H1 (cell line): ENCODE measurements at regions not wholly inside any gene's neighbourhood (a gene's known extent, or its start where the extent isn't known, plus 50 kb on each side); places are given as distances from the start of the nearest gene placed in this dataset.

ENCODE experiments used
- CTCF ChIA-PET: fragments of 300-600 bp; sonication (Branson Sonifier 250); formaldehyde crosslinking; loops from one replicate; lab custom pipeline; 2021; ENCODE audit not compliant: partially characterized antibody; lab: Charles Lee
- POLR2A ChIA-PET: fragments of 300-600 bp; sonication (Branson Sonifier 250); formaldehyde crosslinking; loops from one replicate; lab custom pipeline; 2021; ENCODE audit warnings: inconsistent platforms; ENCODE audit not compliant: partially characterized antibody; lab: Charles Lee
- DNase-seq, 2 experiments: peaks; one replicate each; pipeline versions ENCODE4 v3.0.0 to v3.0.0-alpha.2; 2010 to 2022; ENCODE audit warnings: low spot score in 2 of 2, low read depth in 1 of 2, mixed read lengths in 1 of 2
- FAIRE-seq: peaks from 2 replicates; lab custom pipeline; 2011; peaks lifted over from hg19 to GRCh38; lab: Jason Lieb, UNC
- H2AFZ ChIP-seq: 2 replicates; pipeline ENCODE4 v1.8.1; 2012; ENCODE audit warnings: low read length, inconsistent platforms
- H2AK5ac ChIP-seq: 2 replicates; pipeline ENCODE4 v1.6.1; 2013; ENCODE audit warnings: low read depth, low read length
- H2BK120ac ChIP-seq: replicated peaks from 2 replicates; pipeline ENCODE3; 2013; ENCODE audit warnings: low read depth, low read length, inconsistent platforms
- H2BK12ac ChIP-seq: 2 replicates; pipeline ENCODE4 v1.6.1; 2013; ENCODE audit warnings: low read depth, low read length
- H2BK15ac ChIP-seq: 2 replicates; pipeline ENCODE4 v1.6.1; 2013; ENCODE audit warnings: low read length
- H2BK20ac ChIP-seq: 2 replicates; pipeline ENCODE4 v1.6.1; 2013; ENCODE audit warnings: low read length
- H2BK5ac ChIP-seq: 2 replicates; pipeline ENCODE4 v1.6.1; 2013; ENCODE audit warnings: low read depth, low read length
- H3K14ac ChIP-seq: 2 replicates; pipeline ENCODE4 v1.6.1; 2013; ENCODE audit warnings: inconsistent platforms; ENCODE audit not compliant: insufficient read length
- H3K18ac ChIP-seq: 2 replicates; pipeline ENCODE4 v1.6.1; 2013; ENCODE audit warnings: low read length; ENCODE audit errors: extremely low read depth
- H3K23ac ChIP-seq: 2 replicates; pipeline ENCODE4 v1.6.1; 2013; ENCODE audit warnings: inconsistent platforms; ENCODE audit not compliant: insufficient read length
- H3K23me2 ChIP-seq: 2 replicates; pipeline ENCODE4 v1.6.1; 2013; ENCODE audit warnings: low read depth, low read length
- H3K27ac ChIP-seq: 2 replicates; pipeline ENCODE4 v1.6.1; 2011; ENCODE audit warnings: low read depth, low read length, inconsistent platforms
- H3K27me3 ChIP-seq, 4 experiments: replicated peaks in 1 of 4; 1 replicate in 1 of 4; 2 replicates in 3 of 4; pipeline versions ENCODE4 v1.6.1 to v1.8.1; 2011 to 2013; ENCODE audit warnings: low read length in 3 of 4, mild to moderate bottlenecking in 3 of 4, inconsistent platforms in 2 of 4, mixed read lengths in 2 of 4, moderate library complexity in 1 of 4; ENCODE audit not compliant: control insufficient read depth in 3 of 4, insufficient read depth in 3 of 4; ENCODE audit errors: extremely low read depth in 1 of 4
- H3K36me3 ChIP-seq, 4 experiments: 2 replicates each; pipeline versions ENCODE4 v1.6.1 to v1.8.1; 2011 to 2013; ENCODE audit warnings: mild to moderate bottlenecking in 4 of 4, low read length in 3 of 4, moderate library complexity in 2 of 4, control low read depth in 1 of 4, inconsistent platforms in 1 of 4; ENCODE audit not compliant: insufficient read depth in 4 of 4, control insufficient read depth in 2 of 4
- H3K4ac ChIP-seq: replicated peaks from 2 replicates; pipeline ENCODE3; 2013; ENCODE audit warnings: low read length, low read depth, mixed read lengths, inconsistent platforms; ENCODE audit not compliant: insufficient read length
- H3K4me1 ChIP-seq, 4 experiments: replicated peaks in 1 of 4; 1 replicate in 1 of 4; 2 replicates in 3 of 4; pipeline versions ENCODE4 v1.6.1 to v1.8.1; 2011 to 2013; ENCODE audit warnings: low read length in 3 of 4, inconsistent platforms in 2 of 4, mixed read lengths in 1 of 4; ENCODE audit not compliant: insufficient read depth in 4 of 4, control insufficient read depth in 3 of 4
- H3K4me2 ChIP-seq, 2 experiments: 2 replicates each; pipeline versions ENCODE4 v1.6.1 to v1.8.1; 2011 to 2013; ENCODE audit warnings: low read depth in 2 of 2, low read length in 2 of 2, control low read depth in 1 of 2, inconsistent platforms in 1 of 2, mild to moderate bottlenecking in 1 of 2; ENCODE audit not compliant: insufficient read depth in 1 of 2
- H3K4me3 ChIP-seq, 4 experiments: fragments of 200-600, 300-600 bp in 1 of 4; sonication (generic), shearing (Covaris generic), sonication (Bioruptor Twin) in 1 of 4; 2 replicates each; pipeline versions ENCODE4 v1.5.1 to v1.8.1; 2011 to 2016; ENCODE audit warnings: low read length in 4 of 4, low read depth in 3 of 4, control low read depth in 2 of 4, inconsistent platforms in 2 of 4, mild to moderate bottlenecking in 2 of 4, mixed read lengths in 1 of 4, moderate library complexity in 1 of 4; ENCODE audit not compliant: insufficient read depth in 2 of 4; ENCODE audit errors: extremely low read depth in 1 of 4
- H3K56ac ChIP-seq: replicated peaks from 2 replicates; pipeline ENCODE3; 2013; ENCODE audit warnings: low read depth, mild to moderate bottlenecking, mixed read lengths, low read length, inconsistent platforms; ENCODE audit not compliant: insufficient read length
- H3K79me1 ChIP-seq: 2 replicates; pipeline ENCODE4 v1.6.1; 2013; ENCODE audit warnings: low read depth, low read length, control low read depth
- H3K79me2 ChIP-seq, 2 experiments: 2 replicates each; pipeline versions ENCODE4 v1.6.1 to v1.8.1; 2012 to 2013; ENCODE audit warnings: low read length in 2 of 2, mild to moderate bottlenecking in 2 of 2, inconsistent platforms in 1 of 2; ENCODE audit not compliant: insufficient read depth in 2 of 2, control insufficient read depth in 1 of 2
- H3K9ac ChIP-seq, 4 experiments: replicated peaks in 1 of 4; 1 replicate in 1 of 4; 2 replicates in 3 of 4; pipeline versions ENCODE4 v1.6.1 to v1.8.1; 2011 to 2013; ENCODE audit warnings: low read depth in 3 of 4, low read length in 3 of 4, control low read depth in 2 of 4, mild to moderate bottlenecking in 2 of 4, moderate library complexity in 2 of 4, inconsistent platforms in 1 of 4; ENCODE audit errors: extremely low read depth in 1 of 4
- H3K9me3 ChIP-seq, 2 experiments: 2 replicates each; pipeline versions ENCODE4 v1.6.1 to v1.8.1; 2012 to 2013; ENCODE audit warnings: mild to moderate bottlenecking in 2 of 2, moderate library complexity in 2 of 2, control low read depth in 1 of 2, inconsistent platforms in 1 of 2, low read depth in 1 of 2, low read length in 1 of 2, mixed read lengths in 1 of 2; ENCODE audit not compliant: insufficient read depth in 2 of 2
- H4K20me1 ChIP-seq, 2 experiments: replicated peaks in 1 of 2; 2 replicates each; pipeline versions ENCODE3 to v1.8.1; 2011 to 2013; ENCODE audit warnings: inconsistent platforms in 2 of 2, low read length in 2 of 2, mild to moderate bottlenecking in 1 of 2; ENCODE audit not compliant: insufficient read depth in 2 of 2, control insufficient read depth in 1 of 2
- H4K5ac ChIP-seq: 2 replicates; pipeline ENCODE4 v1.6.1; 2013; ENCODE audit warnings: low read length, low read depth, mixed read lengths, inconsistent platforms; ENCODE audit not compliant: insufficient read length
- H4K8ac ChIP-seq: 2 replicates; pipeline ENCODE4 v1.8.0; 2013; ENCODE audit warnings: mild to moderate bottlenecking, moderate library complexity, low read length, inconsistent platforms; ENCODE audit not compliant: insufficient read depth; ENCODE audit errors: extremely low read depth
- H4K91ac ChIP-seq: replicated peaks from 2 replicates; pipeline ENCODE3; 2013; ENCODE audit warnings: low read length, mixed read lengths, inconsistent platforms; ENCODE audit not compliant: insufficient read length
- CHD1 ChIP-seq: IDR thresholded peaks from 2 replicates; pipeline ENCODE4 v1.6.1; 2012; ENCODE audit warnings: low read depth, low read length, improper control_type of control experiment
- CHD2 ChIP-seq: IDR thresholded peaks from 2 replicates; pipeline ENCODE4 v1.6.1; 2012; ENCODE audit warnings: low read length, improper control_type of control experiment
- NRF1 ChIP-seq: IDR thresholded peaks from 2 replicates; pipeline ENCODE4 v1.6.1; 2011; ENCODE audit warnings: mild to moderate bottlenecking, low read depth, low read length, improper control_type of control experiment
- WGBS, 2 experiments: shearing (Covaris generic) in 1 of 2; methylation state at CpG; one replicate each; pipeline versions ENCODE4 v1.1.6 to v1.1.7; 2013 to 2015; ENCODE audit warnings: low lambda C conversion rate in 2 of 2, mixed read lengths in 2 of 2, inconsistent platforms in 1 of 2, low coverage in 1 of 2, missing lambda C conversion rate in 1 of 2; ENCODE audit not compliant: insufficient replicate concordance in 2 of 2, insufficient coverage in 1 of 2, insufficient read length in 1 of 2; ENCODE audit errors: extremely low coverage in 1 of 2, missing lambda C conversion rate in 1 of 2; 5-methylcytosine and 5-hydroxymethylcytosine counted together
- TF ChIP-seq, protein P1 (sequence below): IDR thresholded peaks from 2 replicates; pipeline ENCODE4 v1.6.1; 2011; ENCODE audit warnings: low read length, improper control_type of control experiment

DNA sequence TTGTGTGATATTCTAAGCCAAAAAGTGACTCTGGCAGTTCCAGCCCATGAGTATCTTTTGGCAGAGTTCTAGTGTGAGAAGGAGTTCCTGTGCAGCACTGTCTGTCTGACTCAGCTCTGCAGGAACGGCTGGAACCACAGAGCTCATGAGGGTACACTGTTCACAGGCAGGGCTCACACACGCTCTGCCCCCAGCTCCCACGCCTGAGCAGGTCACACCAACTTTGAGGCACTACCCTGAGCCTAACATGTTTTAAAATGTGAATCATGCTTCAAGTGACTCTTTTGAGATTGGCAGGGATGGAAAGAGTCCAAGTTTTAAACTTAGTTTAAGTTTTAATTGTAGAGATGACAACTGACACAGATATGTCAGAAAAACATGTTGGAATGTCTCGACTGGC is 1203.3 kb downstream of the UQCRFS1 start (continued):
- TF ChIP-seq CHD2: no peak

DNA sequence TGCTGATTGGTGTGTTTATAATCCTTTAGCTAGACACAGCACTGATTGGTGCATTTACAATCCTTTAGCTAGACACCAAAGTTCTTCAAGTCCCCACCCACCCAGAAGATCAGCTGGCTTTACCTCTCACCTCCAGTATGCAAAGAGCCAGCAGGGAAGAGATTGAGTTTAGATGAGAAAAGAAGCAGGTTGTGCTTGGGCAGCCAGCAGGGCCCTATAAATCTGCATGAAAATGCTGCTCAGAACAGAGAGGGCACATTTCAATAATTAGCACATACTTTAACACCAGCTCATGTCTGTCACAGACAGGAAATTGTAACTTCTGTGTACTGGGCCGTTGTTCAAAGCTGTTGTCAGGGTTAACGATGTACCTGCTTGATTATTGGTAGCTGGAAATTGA is 1204.3 kb downstream of the UQCRFS1 start:
- no peak overlapping the region for H2AFZ ChIP-seq
- CTCF ChIA-PET: interaction anchor here (0.7 to 2.8 kb wide), 8 partner anchors 9 to 313 kb away, joined by 3 to 19 read pairs (median 4); no protein-coding TSS in a partner anchor
- H3K36me3 ChIP-seq: no peaks in the 10 kb centered on the region
- no peaks in the 10 kb centered on the region for H3K79me1 ChIP-seq
- FAIRE-seq (no peak), DNase-seq (no peak)
- H4K91ac ChIP-seq: no peak overlapping the region
- H2BK15ac ChIP-seq: no peak overlapping the region
- H4K20me1 ChIP-seq: no peaks in the 10 kb centered on the region
- H2AK5ac ChIP-seq: no peak overlapping the region
- no peaks in the 10 kb centered on the region for H3K79me2 ChIP-seq
- no peak overlapping the region for H3K4me3 ChIP-seq
- H4K5ac ChIP-seq: no peak overlapping the region
- H3K56ac ChIP-seq: no peak overlapping the region
- POLR2A ChIA-PET: no interaction called here
- TF ChIP-seq NRF1 (no peak), CHD1 (no peak)
- TF ChIP-seq, protein P1, sequence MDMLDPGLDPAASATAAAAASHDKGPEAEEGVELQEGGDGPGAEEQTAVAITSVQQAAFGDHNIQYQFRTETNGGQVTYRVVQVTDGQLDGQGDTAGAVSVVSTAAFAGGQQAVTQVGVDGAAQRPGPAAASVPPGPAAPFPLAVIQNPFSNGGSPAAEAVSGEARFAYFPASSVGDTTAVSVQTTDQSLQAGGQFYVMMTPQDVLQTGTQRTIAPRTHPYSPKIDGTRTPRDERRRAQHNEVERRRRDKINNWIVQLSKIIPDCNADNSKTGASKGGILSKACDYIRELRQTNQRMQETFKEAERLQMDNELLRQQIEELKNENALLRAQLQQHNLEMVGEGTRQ: no peak
- no peak overlapping the region for H2BK5ac ChIP-seq
- no peak overlapping the region for H2BK20ac ChIP-seq
- H2BK120ac ChIP-seq: no peak overlapping the region
- H3K27me3 ChIP-seq: no peaks in the 10 kb centered on the region
- no peak overlapping the region for H3K18ac ChIP-seq
- no peak overlapping the region for H3K14ac ChIP-seq
- no peak overlapping the region for H3K23ac ChIP-seq
- 55% methylated on average over 2 of the region's 2 CpGs; no CpG with 5 or more reads in 1 of the 2 experiments for WGBS, 2 experiments
- no peaks in the 10 kb centered on the region for H3K4me1 ChIP-seq
- H4K8ac ChIP-seq: no peak overlapping the region
- no peak overlapping the region for H3K4ac ChIP-seq
- H3K9me3 ChIP-seq: no peaks in the 10 kb centered on the region
- H3K27ac ChIP-seq: no peak overlapping the region
- no peak overlapping the region for H2BK12ac ChIP-seq
- H3K9ac ChIP-seq: no peak overlapping the region
- no peak overlapping the region for H3K4me2 ChIP-seq
- no peaks in the 10 kb centered on the region; the same call in 1 of the 2 replicates for H3K23me2 ChIP-seq
